ENCODE measurements at regions not wholly inside any gene's neighbourhood (a gene's known extent, or its start where the extent isn't known, plus 50 kb on each side); places are given as distances from the start of the nearest gene placed in this dataset.
"Not testable (repeated sequence)": the region's sequence is repeated elsewhere in the genome, so short reads cannot be mapped to it uniquely, and the experiment has no call there.

GRCh38 chr6:60643870-60644269 is 1642.2 kb downstream of the KHDRBS2 start:
- H3K9me3 Mint-ChIP-seq: peaks cover 3% of the 10 kb centered on the region
- no peaks in the 10 kb centered on the region for H3K36me3 Mint-ChIP-seq (ENCODE audit: low read depth)
- peaks cover 4% of the 10 kb centered on the region for H3K4me1 Mint-ChIP-seq
- H3K4me3 Mint-ChIP-seq: no peak overlapping the region
- no peak for DNase-seq (ENCODE audit: low read depth, low spot score)
- no peaks in the 10 kb centered on the region for H3K27me3 Mint-ChIP-seq (ENCODE audit: low read depth)
- H3K27ac Mint-ChIP-seq (ENCODE audit: unreplicated experiment): no peak overlapping the region
- TF ChIP-seq, protein P1, sequence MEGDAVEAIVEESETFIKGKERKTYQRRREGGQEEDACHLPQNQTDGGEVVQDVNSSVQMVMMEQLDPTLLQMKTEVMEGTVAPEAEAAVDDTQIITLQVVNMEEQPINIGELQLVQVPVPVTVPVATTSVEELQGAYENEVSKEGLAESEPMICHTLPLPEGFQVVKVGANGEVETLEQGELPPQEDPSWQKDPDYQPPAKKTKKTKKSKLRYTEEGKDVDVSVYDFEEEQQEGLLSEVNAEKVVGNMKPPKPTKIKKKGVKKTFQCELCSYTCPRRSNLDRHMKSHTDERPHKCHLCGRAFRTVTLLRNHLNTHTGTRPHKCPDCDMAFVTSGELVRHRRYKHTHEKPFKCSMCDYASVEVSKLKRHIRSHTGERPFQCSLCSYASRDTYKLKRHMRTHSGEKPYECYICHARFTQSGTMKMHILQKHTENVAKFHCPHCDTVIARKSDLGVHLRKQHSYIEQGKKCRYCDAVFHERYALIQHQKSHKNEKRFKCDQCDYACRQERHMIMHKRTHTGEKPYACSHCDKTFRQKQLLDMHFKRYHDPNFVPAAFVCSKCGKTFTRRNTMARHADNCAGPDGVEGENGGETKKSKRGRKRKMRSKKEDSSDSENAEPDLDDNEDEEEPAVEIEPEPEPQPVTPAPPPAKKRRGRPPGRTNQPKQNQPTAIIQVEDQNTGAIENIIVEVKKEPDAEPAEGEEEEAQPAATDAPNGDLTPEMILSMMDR (conservative IDR thresholded peaks at IDR 0.05): no peak

DNA sequence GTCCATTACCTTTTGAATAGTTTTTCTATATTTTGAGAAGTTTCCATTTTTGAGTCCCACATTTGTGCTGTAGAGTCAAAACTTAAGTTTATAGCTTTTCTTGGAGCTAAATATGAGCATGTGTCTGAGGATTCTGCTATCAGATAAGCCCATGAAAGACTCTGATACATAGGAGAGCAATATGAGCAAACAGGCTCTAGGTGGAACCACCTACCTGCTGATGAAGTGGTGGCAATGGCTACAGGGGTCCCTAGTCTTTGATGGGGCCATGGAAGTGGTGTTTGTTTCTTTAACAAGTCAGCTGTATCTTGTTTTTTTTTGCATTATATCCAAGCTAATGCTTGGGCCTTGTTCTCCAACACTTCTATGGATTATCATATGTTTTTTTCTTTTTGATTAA is 1646.8 kb downstream of the KHDRBS2 start:
- DNase-seq (ENCODE audit: low read depth, low spot score); H3K27me3 Mint-ChIP-seq (ENCODE audit: low read depth); H3K4me1 Mint-ChIP-seq; H3K36me3 Mint-ChIP-seq (ENCODE audit: low read depth); H3K27ac Mint-ChIP-seq (ENCODE audit: unreplicated experiment); H3K4me3 Mint-ChIP-seq: not testable (repeated sequence)
- peaks cover 10% of the 10 kb centered on the region for H3K9me3 Mint-ChIP-seq

Measured in neural crest cell (in vitro differentiated cells).